NB4 (cell line): ENCODE measurements at regions not wholly inside any gene's neighbourhood (a gene's known extent, or its start where the extent isn't known, plus 50 kb on each side); places are given as distances from the start of the nearest gene placed in this dataset.

Experiments
- CTCF ChIP-seq: IDR thresholded peaks from one replicate; pipeline ENCODE4 v1.5.1; 2012; ENCODE audit warnings: low read depth, low read length
- MAX ChIP-seq: IDR thresholded peaks from 2 replicates; pipeline ENCODE4 v1.6.1; 2011; ENCODE audit warnings: low read depth, low read length

DNA sequence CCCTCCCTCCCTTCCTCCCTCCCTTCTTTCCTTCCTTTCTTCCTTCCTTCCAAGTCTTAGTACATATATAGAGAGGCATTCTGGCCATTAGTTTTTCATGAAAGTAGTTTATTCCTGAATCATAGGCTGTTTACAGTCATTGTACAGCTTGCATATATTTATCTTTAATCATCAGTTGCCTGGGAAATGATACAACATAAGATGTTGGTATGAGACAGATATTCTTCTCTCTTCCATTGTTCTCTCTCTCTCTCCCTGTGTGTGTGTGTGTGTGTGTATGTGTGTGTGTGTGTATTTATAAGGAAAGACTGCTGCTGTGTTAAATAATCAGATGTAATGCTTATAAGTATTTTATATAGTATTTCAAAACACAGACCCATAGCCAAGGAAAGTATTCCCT, 289.8 kb upstream of the UBE2E3 start:
- TF ChIP-seq CTCF (no peak), MAX (no peak)
